NCI-H2227 (cell line): ENCODE measurements at regions not wholly inside any gene's neighbourhood (a gene's known extent, or its start where the extent isn't known, plus 50 kb on each side); places are given as distances from the start of the nearest gene placed in this dataset.
"Not testable (repeated sequence)": the region's sequence is repeated elsewhere in the genome, so short reads cannot be mapped to it uniquely, and the experiment has no call there.

Experiments
- DNase-seq: peaks from one replicate; lab custom pipeline; 2025; ENCODE audit not compliant: unreplicated experiment; lab: John Stamatoyannopoulos, UW

- no peak for DNase-seq
Observed at GRCh38 chr4:117135634-117136354, 50.4 kb upstream of the TRAM1L1 start.

- no peak for DNase-seq
Observed at GRCh38 chr4:117137145-117137544, 51.8 kb upstream of the TRAM1L1 start.

- not testable (repeated sequence) for DNase-seq
Observed at GRCh38 chr4:117138732-117139131, 53.4 kb upstream of the TRAM1L1 start.

GRCh38 chr4:117154251-117154650 is 68.9 kb upstream of the TRAM1L1 start:
- no peak for DNase-seq

GRCh38 chr4:117156806-117157205 is 71.4 kb upstream of the TRAM1L1 start:
- DNase-seq, result no peak

GRCh38 chr4:117157360-117157759 is 72.0 kb upstream of the TRAM1L1 start:
- DNase-seq, result no peak

GRCh38 chr4:117162976-117163375 is 77.6 kb upstream of the TRAM1L1 start:
- DNase-seq, result no peak

GRCh38 chr4:117164338-117164737 is 79.0 kb upstream of the TRAM1L1 start:
- no peak for DNase-seq

GRCh38 chr4:117175369-117175768 is 90.0 kb upstream of the TRAM1L1 start:
- not testable (repeated sequence) for DNase-seq

GRCh38 chr4:117203231-117203630 is 117.9 kb upstream of the TRAM1L1 start:
- no peak for DNase-seq

GRCh38 chr4:117210551-117210950 is 125.2 kb upstream of the TRAM1L1 start:
- no peak for DNase-seq

- DNase-seq, result no peak
Observed at GRCh38 chr4:117224256-117224655, 138.9 kb upstream of the TRAM1L1 start.

- no peak for DNase-seq
Observed at GRCh38 chr4:117225471-117225870, 140.1 kb upstream of the TRAM1L1 start.

GRCh38 chr4:117227925-117228324 is 142.5 kb upstream of the TRAM1L1 start:
- DNase-seq, result no peak

GRCh38 chr4:117239434-117239833 is 154.1 kb upstream of the TRAM1L1 start:
- no peak for DNase-seq

GRCh38 chr4:117249333-117249732 is 164.0 kb upstream of the TRAM1L1 start:
- no peak for DNase-seq

GRCh38 chr4:117264072-117264471 is 178.7 kb upstream of the TRAM1L1 start:
- DNase-seq, result no peak

GRCh38 chr4:117267317-117267716 is 181.9 kb upstream of the TRAM1L1 start:
- DNase-seq, result no peak

- no peak for DNase-seq
Observed at GRCh38 chr4:117284736-117285135, 199.4 kb upstream of the TRAM1L1 start.

- no peak for DNase-seq
Observed at GRCh38 chr4:117293784-117294183, 208.4 kb upstream of the TRAM1L1 start.

- no peak for DNase-seq
Observed at GRCh38 chr4:117302226-117302625, 216.8 kb upstream of the TRAM1L1 start.

GRCh38 chr4:117311215-117311614 is 225.8 kb upstream of the TRAM1L1 start:
- no peak for DNase-seq

GRCh38 chr4:117311989-117312388 is 226.6 kb upstream of the TRAM1L1 start:
- no peak for DNase-seq
